ENCODE measurements at regions not wholly inside any gene's neighbourhood (a gene's known extent, or its start where the extent isn't known, plus 50 kb on each side); places are given as distances from the start of the nearest gene placed in this dataset.
"Not testable (repeated sequence)": the region's sequence is repeated elsewhere in the genome, so short reads cannot be mapped to it uniquely, and the experiment has no call there.

GRCh38 chr12:92425165-92425564 lies 277.6 kb upstream of the PLEKHG7 start:
- DNase-seq (ENCODE audit: low spot score), result peak; percentile 41

- peak; percentile 16 for DNase-seq (ENCODE audit: low spot score)
Observed at GRCh38 chr12:92424338-92424737, 278.5 kb upstream of the PLEKHG7 start.

GRCh38 chr12:92421701-92422100 lies 276.1 kb upstream of the BTG1 start:
- DNase-seq (ENCODE audit: low spot score), result no peak

GRCh38 chr12:92421042-92421441 lies 275.4 kb upstream of the BTG1 start:
- no peak for DNase-seq (ENCODE audit: low spot score)

- no peak for DNase-seq (ENCODE audit: low spot score)
Observed at GRCh38 chr12:92419201-92419600, 273.6 kb upstream of the BTG1 start.

- no peak for DNase-seq (ENCODE audit: low spot score)
Observed at GRCh38 chr12:92418381-92418780, 272.7 kb upstream of the BTG1 start.

- DNase-seq (ENCODE audit: low spot score), result no peak
Observed at GRCh38 chr12:92417373-92417772, 271.7 kb upstream of the BTG1 start.

GRCh38 chr12:92416385-92416812 lies 270.8 kb upstream of the BTG1 start:
- no peak for DNase-seq (ENCODE audit: low spot score)

GRCh38 chr12:92414170-92415070 lies 268.8 kb upstream of the BTG1 start:
- DNase-seq (ENCODE audit: low spot score), result no peak

- no peak for DNase-seq (ENCODE audit: low spot score)
Observed at GRCh38 chr12:92413286-92413685, 267.6 kb upstream of the BTG1 start.

GRCh38 chr12:92412856-92413255 lies 267.2 kb upstream of the BTG1 start:
- DNase-seq (ENCODE audit: low spot score), result no peak

- DNase-seq (ENCODE audit: low spot score), result no peak
Observed at GRCh38 chr12:92411687-92412086, 266.0 kb upstream of the BTG1 start.

GRCh38 chr12:92408072-92408900 lies 262.6 kb upstream of the BTG1 start:
- no peak for DNase-seq (ENCODE audit: low spot score)

- not testable (repeated sequence) for DNase-seq (ENCODE audit: low spot score)
Observed at GRCh38 chr12:92406404-92407070, 260.9 kb upstream of the BTG1 start.

- DNase-seq (ENCODE audit: low spot score), result not testable (repeated sequence)
Observed at GRCh38 chr12:92405801-92406251, 260.2 kb upstream of the BTG1 start.

GRCh38 chr12:92404921-92405320 lies 259.3 kb upstream of the BTG1 start:
- DNase-seq (ENCODE audit: low spot score), result no peak

- no peak for DNase-seq (ENCODE audit: low spot score)
Observed at GRCh38 chr12:92404259-92404894, 258.7 kb upstream of the BTG1 start.

- no peak for DNase-seq (ENCODE audit: low spot score)
Observed at GRCh38 chr12:92403210-92404175, 257.8 kb upstream of the BTG1 start.

GRCh38 chr12:92402415-92402814 lies 256.8 kb upstream of the BTG1 start:
- no peak for DNase-seq (ENCODE audit: low spot score)

GRCh38 chr12:92400006-92400405 lies 254.4 kb upstream of the BTG1 start:
- no peak for DNase-seq (ENCODE audit: low spot score)

Data from COLO829 (cell line).